ENCODE measurements at regions not wholly inside any gene's neighbourhood (a gene's known extent, or its start where the extent isn't known, plus 50 kb on each side); places are given as distances from the start of the nearest gene placed in this dataset.

- in situ Hi-C loops (cut with MboI): no loop called here
- H3K9me3 ChIP-seq (ENCODE audit: low read depth): no peaks in the 10 kb centered on the region
- no peaks in the 10 kb centered on the region for H3K79me2 ChIP-seq (ENCODE audit: insufficient read depth)
- H4K20me1 ChIP-seq (ENCODE audit: insufficient read depth): no peaks in the 10 kb centered on the region
- WGBS, 2 experiments (ENCODE audit: low coverage in 1 of 2, low lambda C conversion rate in 2 of 2, missing lambda C conversion rate in 2 of 2): 95 to 97% methylated on average over 7 of the region's 7 CpGs
- no peaks in the 10 kb centered on the region for H3F3A ChIP-seq (ENCODE audit: insufficient read depth)
- no peak overlapping the region for H3K27ac ChIP-seq
- H3K27me3 ChIP-seq (replicated peaks; ENCODE audit: insufficient read depth): no peaks in the 10 kb centered on the region
- peaks cover 6% of the 10 kb centered on the region; the same call in 1 of the 2 replicates for H3K4me1 ChIP-seq (ENCODE audit: insufficient read depth)
- no peak overlapping the region for H2AFZ ChIP-seq
- no peaks in the 10 kb centered on the region for H3K9me2 ChIP-seq (ENCODE audit: insufficient read depth)
- DNase-seq: peak; percentile 45
- H3K9ac ChIP-seq: no peak overlapping the region
- H3K4me2 ChIP-seq (ENCODE audit: unreplicated experiment): no peak overlapping the region
- no peak overlapping the region for H3K4me3 ChIP-seq
- H3K36me3 ChIP-seq (ENCODE audit: low read depth): no peaks in the 10 kb centered on the region
- TF ChIP-seq EZH2 (IDR thresholded peaks at IDR 0.05; ENCODE audit: insufficient read depth, poor library complexity, severe bottlenecking): no peak
- no peak for TF ChIP-seq EZH2phosphoT487 (IDR thresholded peaks at IDR 0.05; ENCODE audit: insufficient read depth, low read depth)
Measured at GRCh38 chr10:4008676-4009382, 223.8 kb upstream of the KLF6 start.

- Histone ChIP-seq H3F3A (ENCODE audit: insufficient read depth) (no peaks in the 10 kb centered on the region), H3K4me1 (ENCODE audit: insufficient read depth) (peaks cover 6% of the 10 kb centered on the region; the same call in 1 of the 2 replicates), H3K36me3 (ENCODE audit: low read depth) (no peaks in the 10 kb centered on the region), H3K4me3 (no peak overlapping the region), H3K79me2 (ENCODE audit: insufficient read depth) (no peaks in the 10 kb centered on the region), H3K9ac (no peak overlapping the region), H2AFZ (no peak overlapping the region), H3K27me3 (replicated peaks; ENCODE audit: insufficient read depth) (no peaks in the 10 kb centered on the region), H3K27ac (no peak overlapping the region), H3K4me2 (ENCODE audit: unreplicated experiment) (no peak overlapping the region), H3K9me3 (ENCODE audit: low read depth) (no peaks in the 10 kb centered on the region), H4K20me1 (ENCODE audit: insufficient read depth) (no peaks in the 10 kb centered on the region), H3K9me2 (ENCODE audit: insufficient read depth) (no peaks in the 10 kb centered on the region)
- in situ Hi-C loops (cut with MboI): no loop called here
- TF ChIP-seq EZH2phosphoT487 (IDR thresholded peaks at IDR 0.05; ENCODE audit: insufficient read depth, low read depth) (no peak), EZH2 (IDR thresholded peaks at IDR 0.05; ENCODE audit: insufficient read depth, poor library complexity, severe bottlenecking) (no peak)
- WGBS, 2 experiments (ENCODE audit: low coverage in 1 of 2, low lambda C conversion rate in 2 of 2, missing lambda C conversion rate in 2 of 2): 51 to 55% methylated on average over 4 of the region's 4 CpGs
- DNase-seq: no peak
Measured at GRCh38 chr10:4007771-4008170, 222.8 kb upstream of the KLF6 start.

GRCh38 chr10:4006858-4007257 lies 221.8 kb upstream of the KLF6 start:
- in situ Hi-C loops (cut with MboI): no loop called here
- Histone ChIP-seq H3K9ac (no peak overlapping the region), H4K20me1 (ENCODE audit: insufficient read depth) (no peaks in the 10 kb centered on the region), H3K27me3 (replicated peaks; ENCODE audit: insufficient read depth) (no peaks in the 10 kb centered on the region), H3F3A (ENCODE audit: insufficient read depth) (no peaks in the 10 kb centered on the region), H3K36me3 (ENCODE audit: low read depth) (no peaks in the 10 kb centered on the region), H3K4me2 (ENCODE audit: unreplicated experiment) (no peak overlapping the region), H3K9me3 (ENCODE audit: low read depth) (no peaks in the 10 kb centered on the region), H3K4me1 (ENCODE audit: insufficient read depth) (peaks cover 6% of the 10 kb centered on the region; the same call in 1 of the 2 replicates), H3K27ac (no peak overlapping the region), H3K9me2 (ENCODE audit: insufficient read depth) (no peaks in the 10 kb centered on the region), H3K79me2 (ENCODE audit: insufficient read depth) (no peaks in the 10 kb centered on the region), H3K4me3 (no peak overlapping the region), H2AFZ (no peak overlapping the region)
- DNase-seq: no peak
- WGBS, 2 experiments (ENCODE audit: low coverage in 1 of 2, low lambda C conversion rate in 2 of 2, missing lambda C conversion rate in 2 of 2): 83 to 87% methylated on average over 7 of the region's 7 CpGs
- TF ChIP-seq EZH2 (IDR thresholded peaks at IDR 0.05; ENCODE audit: insufficient read depth, poor library complexity, severe bottlenecking) (no peak), EZH2phosphoT487 (IDR thresholded peaks at IDR 0.05; ENCODE audit: insufficient read depth, low read depth) (no peak)

DNA sequence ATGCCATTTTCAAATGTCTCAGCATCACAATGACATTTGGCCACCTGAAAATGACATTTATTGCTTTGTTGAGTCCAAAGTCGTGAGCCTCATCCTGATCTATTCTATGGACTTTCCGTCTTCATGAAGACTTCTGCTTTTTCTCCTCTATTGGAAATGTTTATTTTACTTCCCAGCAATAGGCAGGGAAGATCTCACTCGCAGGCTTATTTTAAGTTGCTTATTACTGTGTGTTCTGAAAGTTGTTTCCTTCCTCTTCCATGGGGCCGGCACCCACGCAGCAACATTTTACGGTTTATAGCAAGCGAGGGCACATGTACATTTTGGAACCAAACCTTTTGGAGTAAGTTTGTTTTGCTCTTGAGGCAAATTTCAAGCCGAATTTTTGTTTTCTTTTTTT lies 221.0 kb upstream of the KLF6 start:
- no peak overlapping the region for H3K27ac ChIP-seq
- H4K20me1 ChIP-seq (ENCODE audit: insufficient read depth): no peaks in the 10 kb centered on the region
- 89 to 93% methylated on average over 8 of the region's 8 CpGs for WGBS, 2 experiments (ENCODE audit: low coverage in 1 of 2, low lambda C conversion rate in 2 of 2, missing lambda C conversion rate in 2 of 2)

More for the DNA sequence above, 221.0 kb upstream of the KLF6 start:
- Histone ChIP-seq H3K79me2 (ENCODE audit: insufficient read depth) (no peaks in the 10 kb centered on the region), H3K27me3 (replicated peaks; ENCODE audit: insufficient read depth) (no peaks in the 10 kb centered on the region), H3F3A (ENCODE audit: insufficient read depth) (no peaks in the 10 kb centered on the region), H3K9me2 (ENCODE audit: insufficient read depth) (no peaks in the 10 kb centered on the region), H2AFZ (no peak overlapping the region), H3K4me1 (ENCODE audit: insufficient read depth) (peaks cover 6% of the 10 kb centered on the region; the same call in 1 of the 2 replicates), H3K36me3 (ENCODE audit: low read depth) (no peaks in the 10 kb centered on the region), H3K9me3 (ENCODE audit: low read depth) (no peaks in the 10 kb centered on the region), H3K4me2 (ENCODE audit: unreplicated experiment) (no peak overlapping the region), H3K9ac (no peak overlapping the region), H3K4me3 (no peak overlapping the region)
- TF ChIP-seq EZH2 (IDR thresholded peaks at IDR 0.05; ENCODE audit: insufficient read depth, poor library complexity, severe bottlenecking) (no peak), EZH2phosphoT487 (IDR thresholded peaks at IDR 0.05; ENCODE audit: insufficient read depth, low read depth) (no peak)
- DNase-seq: no peak
- in situ Hi-C loops (cut with MboI): no loop called here
